ENCODE measurements at regions not wholly inside any gene's neighbourhood (a gene's known extent, or its start where the extent isn't known, plus 50 kb on each side); places are given as distances from the start of the nearest gene placed in this dataset.
"Not testable (repeated sequence)": the region's sequence is repeated elsewhere in the genome, so short reads cannot be mapped to it uniquely, and the experiment has no call there.

- intact Hi-C loops (cut with DNase I, micrococcal nuclease): no loop called here
- ATAC-seq (no peak), DNase-seq (no peak)
- peaks cover 14% of the 10 kb centered on the region for H3K9me3 ChIP-seq
- no peak for TF ChIP-seq CTCF (IDR thresholded peaks at IDR 0.05)
- H3K4me1 ChIP-seq (ENCODE audit: low read depth): no peaks in the 10 kb centered on the region
- no peaks in the 10 kb centered on the region for H3K36me3 ChIP-seq (ENCODE audit: low read depth)
- H3K4me3 ChIP-seq: no peak overlapping the region
Measured at GRCh38 chr14:83004456-83005006, 1470.9 kb upstream of the SEL1L start.

- DNase-seq (no peak), ATAC-seq (no peak)
- intact Hi-C loops (cut with DNase I, micrococcal nuclease): no loop called here
Measured at GRCh38 chr14:83006121-83006670, 1472.5 kb upstream of the SEL1L start.

GRCh38 chr14:83007052-83007451 lies 1473.4 kb upstream of the SEL1L start:
- H3K4me3 ChIP-seq; H3K36me3 ChIP-seq (ENCODE audit: low read depth); DNase-seq; H3K4me1 ChIP-seq (ENCODE audit: low read depth); ATAC-seq; intact Hi-C loops (cut with DNase I, micrococcal nuclease): not testable (repeated sequence)
- peaks cover 17% of the 10 kb centered on the region for H3K9me3 ChIP-seq

More at GRCh38 chr14:83006121-83006670, 1472.5 kb upstream of the SEL1L start:
- H3K9me3 ChIP-seq: peaks cover 17% of the 10 kb centered on the region
- H3K4me1 ChIP-seq (ENCODE audit: low read depth): no peaks in the 10 kb centered on the region
- no peaks in the 10 kb centered on the region for H3K36me3 ChIP-seq (ENCODE audit: low read depth)
- no peak overlapping the region for H3K4me3 ChIP-seq
- no peak for TF ChIP-seq CTCF (IDR thresholded peaks at IDR 0.05)

GRCh38 chr14:83007641-83008225 lies 1474.1 kb upstream of the SEL1L start:
- peaks cover 16% of the 10 kb centered on the region for H3K9me3 ChIP-seq
- TF ChIP-seq CTCF (IDR thresholded peaks at IDR 0.05): no peak
- H3K4me1 ChIP-seq (ENCODE audit: low read depth): no peaks in the 10 kb centered on the region
- no peaks in the 10 kb centered on the region for H3K36me3 ChIP-seq (ENCODE audit: low read depth)
- ATAC-seq: no peak
- no peak for DNase-seq
- intact Hi-C loops (cut with DNase I, micrococcal nuclease): no loop called here
- no peak overlapping the region for H3K4me3 ChIP-seq

GRCh38 chr14:83017296-83017695 lies 1483.6 kb upstream of the SEL1L start:
- intact Hi-C loops (cut with DNase I, micrococcal nuclease): no loop called here
- no peak for TF ChIP-seq CTCF (IDR thresholded peaks at IDR 0.05)
- ATAC-seq (no peak), DNase-seq (no peak)
- no peak overlapping the region for H3K4me3 ChIP-seq
- no peaks in the 10 kb centered on the region for H3K36me3 ChIP-seq (ENCODE audit: low read depth)
- H3K4me1 ChIP-seq (ENCODE audit: low read depth): no peaks in the 10 kb centered on the region
- H3K9me3 ChIP-seq: peaks cover 7% of the 10 kb centered on the region

GRCh38 chr14:83019744-83020414 lies 1486.2 kb upstream of the SEL1L start:
- H3K4me1 ChIP-seq (ENCODE audit: low read depth): no peaks in the 10 kb centered on the region
- no peak for TF ChIP-seq CTCF (IDR thresholded peaks at IDR 0.05)
- no peak for ATAC-seq
- H3K9me3 ChIP-seq: peaks cover 1% of the 10 kb centered on the region
- H3K36me3 ChIP-seq (ENCODE audit: low read depth): no peaks in the 10 kb centered on the region
- intact Hi-C loops (cut with DNase I, micrococcal nuclease): no loop called here
- no peak for DNase-seq
- no peak overlapping the region for H3K4me3 ChIP-seq

Measured in mucosa of descending colon (tissue), 3 donors.